ENCODE measurements at regions not wholly inside any gene's neighbourhood (a gene's known extent, or its start where the extent isn't known, plus 50 kb on each side); places are given as distances from the start of the nearest gene placed in this dataset.

GRCh38 chr20:24897974-24898373 is 51.1 kb upstream of the CST7 start:
- TF ChIP-seq, protein P1, sequence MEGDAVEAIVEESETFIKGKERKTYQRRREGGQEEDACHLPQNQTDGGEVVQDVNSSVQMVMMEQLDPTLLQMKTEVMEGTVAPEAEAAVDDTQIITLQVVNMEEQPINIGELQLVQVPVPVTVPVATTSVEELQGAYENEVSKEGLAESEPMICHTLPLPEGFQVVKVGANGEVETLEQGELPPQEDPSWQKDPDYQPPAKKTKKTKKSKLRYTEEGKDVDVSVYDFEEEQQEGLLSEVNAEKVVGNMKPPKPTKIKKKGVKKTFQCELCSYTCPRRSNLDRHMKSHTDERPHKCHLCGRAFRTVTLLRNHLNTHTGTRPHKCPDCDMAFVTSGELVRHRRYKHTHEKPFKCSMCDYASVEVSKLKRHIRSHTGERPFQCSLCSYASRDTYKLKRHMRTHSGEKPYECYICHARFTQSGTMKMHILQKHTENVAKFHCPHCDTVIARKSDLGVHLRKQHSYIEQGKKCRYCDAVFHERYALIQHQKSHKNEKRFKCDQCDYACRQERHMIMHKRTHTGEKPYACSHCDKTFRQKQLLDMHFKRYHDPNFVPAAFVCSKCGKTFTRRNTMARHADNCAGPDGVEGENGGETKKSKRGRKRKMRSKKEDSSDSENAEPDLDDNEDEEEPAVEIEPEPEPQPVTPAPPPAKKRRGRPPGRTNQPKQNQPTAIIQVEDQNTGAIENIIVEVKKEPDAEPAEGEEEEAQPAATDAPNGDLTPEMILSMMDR (IDR thresholded peaks at IDR 0.05), result no peak
- no peak for TF ChIP-seq EP300 (IDR thresholded peaks at IDR 0.05)
- TF ChIP-seq POLR2A (IDR thresholded peaks at IDR 0.05; ENCODE audit: low read length), result no peak
- no peak for TF ChIP-seq RAD21 (conservative IDR thresholded peaks at IDR 0.05 in 1 of 2, IDR thresholded peaks at IDR 0.05 in 1 of 2)
- TF ChIP-seq PHF8 (IDR thresholded peaks at IDR 0.05; ENCODE audit: borderline replicate concordance, low read depth), result no peak
- TF ChIP-seq SMC3 (IDR thresholded peaks at IDR 0.05), result no peak
- TF ChIP-seq, protein P2, sequence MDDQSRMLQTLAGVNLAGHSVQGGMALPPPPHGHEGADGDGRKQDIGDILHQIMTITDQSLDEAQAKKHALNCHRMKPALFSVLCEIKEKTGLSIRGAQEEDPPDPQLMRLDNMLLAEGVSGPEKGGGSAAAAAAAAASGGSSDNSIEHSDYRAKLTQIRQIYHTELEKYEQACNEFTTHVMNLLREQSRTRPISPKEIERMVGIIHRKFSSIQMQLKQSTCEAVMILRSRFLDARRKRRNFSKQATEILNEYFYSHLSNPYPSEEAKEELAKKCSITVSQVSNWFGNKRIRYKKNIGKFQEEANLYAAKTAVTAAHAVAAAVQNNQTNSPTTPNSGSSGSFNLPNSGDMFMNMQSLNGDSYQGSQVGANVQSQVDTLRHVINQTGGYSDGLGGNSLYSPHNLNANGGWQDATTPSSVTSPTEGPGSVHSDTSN (IDR thresholded peaks at IDR 0.05), result no peak
- no peak for TF ChIP-seq HES2 (IDR thresholded peaks at IDR 0.05)
- no peak for TF ChIP-seq POLR2AphosphoS2 (conservative IDR thresholded peaks at IDR 0.05; ENCODE audit: low read length)

Measured in A549 (cell line).